HCT116 (cell line): ENCODE measurements at regions not wholly inside any gene's neighbourhood (a gene's known extent, or its start where the extent isn't known, plus 50 kb on each side); places are given as distances from the start of the nearest gene placed in this dataset.

ENCODE experiments used
- ATAC-seq: fragments of 200-7000 bp; cut with Tn5 transposase; 2 replicates; pipeline ENCODE4 v1.9.1; 2020; ENCODE audit warnings: mild to moderate bottlenecking, moderate library complexity
- BruUV-seq: library from RNA; stranded (reverse); fragments of 400-500 nt; replicated peaks from 2 replicates; lab custom pipeline; 2021; lab: Mats Ljungman, UMichigan
- CTCF ChIA-PET: fragments of 300-600 bp; sonication (Branson Sonifier 250); formaldehyde crosslinking; loops from one replicate; lab custom pipeline; 2021; ENCODE audit warnings: antibody characterized with exemption; lab: Charles Lee
- POLR2A ChIA-PET: fragments of 300-600, 350-600 bp; sonication (Branson Sonifier 250); formaldehyde crosslinking; loops from one replicate; lab custom pipeline; 2021; ENCODE audit warnings: antibody characterized with exemption; lab: Charles Lee
- RAD21 ChIA-PET, 2 experiments: fragments of 300-600 bp; sonication (Branson Sonifier 250); formaldehyde crosslinking; loops; one replicate each; lab custom pipeline; 2023; ENCODE audit warnings: low total read pairs in 2 of 2; ENCODE audit not compliant: uncharacterized antibody in 2 of 2, unreplicated experiment in 2 of 2, low non-redundant PET in 1 of 2; lab: Charles Lee
- DNase-seq: peaks from one replicate; pipeline ENCODE4 v3.0.0-alpha.2; 2010; ENCODE audit warnings: low read depth, low spot score
- H2AFZ ChIP-seq: fragments of 200-600 bp; shearing (Covaris generic), sonication (generic); 2 replicates; pipeline ENCODE4 v1.6.1; 2017; ENCODE audit warnings: low read depth, mixed run types, mixed read lengths, antibody characterized with exemption, low read length; ENCODE audit not compliant: poor library complexity, severe bottlenecking
- H3K27ac ChIP-seq: 2 replicates; pipeline ENCODE4 v1.5.1; 2012; ENCODE audit warnings: low read depth, low read length
- H3K27me3 ChIP-seq: fragments of 200-600 bp; sonication (generic); 2 replicates; pipeline ENCODE4 v1.6.1; 2016; ENCODE audit warnings: mixed run types, low read length, mixed read lengths; ENCODE audit not compliant: insufficient read depth
- H3K36me3 ChIP-seq, 2 experiments: fragments of 200-500 bp in 1 of 2; fragments of 200-600 bp in 1 of 2; sonication (Bioruptor generic) in 1 of 2; sonication (generic) in 1 of 2; 2 replicates each; pipeline versions ENCODE4 v1.5.1 to v1.6.1; 2014 to 2016; ENCODE audit warnings: low read length in 2 of 2, inconsistent platforms in 1 of 2, mixed read lengths in 1 of 2, mixed run types in 1 of 2; ENCODE audit not compliant: insufficient read depth in 2 of 2, control insufficient read depth in 1 of 2
- H3K4me1 ChIP-seq, 2 experiments: fragments of 200-600 bp in 1 of 2; sonication (generic) in 1 of 2; 2 replicates each; pipeline versions ENCODE4 v1.5.1 to v1.6.1; 2012 to 2017; ENCODE audit warnings: low read length in 2 of 2, inconsistent platforms in 1 of 2, mild to moderate bottlenecking in 1 of 2, mixed read lengths in 1 of 2, mixed run types in 1 of 2, moderate library complexity in 1 of 2; ENCODE audit not compliant: insufficient read depth in 2 of 2, control insufficient read depth in 1 of 2
- H3K4me2 ChIP-seq: fragments of 200-600 bp; sonication (generic); 2 replicates; pipeline ENCODE4 v1.6.1; 2017; ENCODE audit warnings: mixed run types, low read length, mixed read lengths
- H3K4me3 ChIP-seq, 2 experiments: fragments of 200-600 bp in 1 of 2; sonication (generic) in 1 of 2; replicated peaks in 1 of 2; 2 replicates each; pipeline ENCODE4 v1.5.1; 2011 to 2016; ENCODE audit warnings: low read length in 2 of 2, control low read depth in 1 of 2, low read depth in 1 of 2, mild to moderate bottlenecking in 1 of 2, mixed read lengths in 1 of 2, mixed run types in 1 of 2
- H3K79me2 ChIP-seq: fragments of 200-600 bp; sonication (generic); 2 replicates; pipeline ENCODE4 v1.6.1; 2017; ENCODE audit warnings: mild to moderate bottlenecking, mixed run types, low read length, moderate library complexity, mixed read lengths; ENCODE audit not compliant: insufficient read depth
- H3K9ac ChIP-seq: fragments of 200-600 bp; sonication (generic); 2 replicates; pipeline ENCODE4 v1.6.1; 2016; ENCODE audit warnings: low read length, mixed read lengths
- H3K9me2 ChIP-seq: fragments of 200-600 bp; sonication (generic), shearing (Covaris generic); 2 replicates; pipeline ENCODE4 v1.6.1; 2017; ENCODE audit warnings: mixed run types, mild to moderate bottlenecking, moderate library complexity; ENCODE audit not compliant: insufficient read depth
- H3K9me3 ChIP-seq, 2 experiments: fragments of 200-500 bp in 1 of 2; fragments of 200-600 bp in 1 of 2; sonication (Bioruptor generic) in 1 of 2; sonication (generic) in 1 of 2; 2 replicates each; pipeline ENCODE4 v1.6.1; 2014 to 2017; ENCODE audit warnings: low read length in 2 of 2, mixed read lengths in 2 of 2, inconsistent platforms in 1 of 2, low read depth in 1 of 2, mild to moderate bottlenecking in 1 of 2, mixed run types in 1 of 2, moderate library complexity in 1 of 2; ENCODE audit not compliant: control insufficient read depth in 1 of 2, insufficient read depth in 1 of 2
- H4K20me1 ChIP-seq: fragments of 200-600 bp; sonication (generic), shearing (Covaris generic); 2 replicates; pipeline ENCODE4 v1.6.1; 2017; ENCODE audit warnings: mixed run types, mild to moderate bottlenecking, moderate library complexity; ENCODE audit not compliant: insufficient read depth
- CTCF ChIP-seq, 3 experiments: fragments of 200-600 bp in 1 of 3; sonication (generic) in 1 of 3; IDR thresholded peaks in 2 of 3; conservative IDR thresholded peaks in 1 of 3; 2 replicates each; pipeline ENCODE4 v1.5.1; 2012 to 2017; ENCODE audit warnings: low read depth in 2 of 3, low read length in 2 of 3, antibody characterized with exemption in 1 of 3, borderline replicate concordance in 1 of 3, control low read depth in 1 of 3, mild to moderate bottlenecking in 1 of 3, mixed read lengths in 1 of 3, mixed run types in 1 of 3, moderate library complexity in 1 of 3; ENCODE audit not compliant: insufficient read depth in 1 of 3
- EGR1 ChIP-seq: IDR thresholded peaks from 2 replicates; pipeline ENCODE4 v1.6.1; 2012; ENCODE audit warnings: low read depth
- FOSL1 ChIP-seq: IDR thresholded peaks from 2 replicates; pipeline ENCODE4 v1.6.1; 2012; ENCODE audit warnings: low read depth
- JUND ChIP-seq: IDR thresholded peaks from 2 replicates; pipeline ENCODE4 v1.6.1; 2012
- SIN3A ChIP-seq: IDR thresholded peaks from 2 replicates; pipeline ENCODE4 v1.6.1; 2012; ENCODE audit warnings: low read depth
- YY1 ChIP-seq: IDR thresholded peaks from 2 replicates; pipeline ENCODE4 v1.6.1; 2011; ENCODE audit warnings: low read length, low read depth, moderate library complexity, mild to moderate bottlenecking; ENCODE audit not compliant: insufficient replicate concordance; ENCODE audit errors: extremely low read depth
- ZBTB33 ChIP-seq: IDR thresholded peaks from 2 replicates; pipeline ENCODE4 v1.6.1; 2011; ENCODE audit warnings: mild to moderate bottlenecking, low read length, moderate library complexity; ENCODE audit not compliant: insufficient replicate concordance; ENCODE audit errors: extremely low read depth
- intact Hi-C: fragments of 100-400 bp; cut with micrococcal nuclease; formaldehyde crosslinking; loops from 2 replicates; pipeline ENCODE4 v1.10.0; 2022
- TF ChIP-seq, protein P1 (sequence below): IDR thresholded peaks from 2 replicates; pipeline ENCODE4 v1.6.1; 2012; ENCODE audit warnings: low read depth

GRCh38 chr13:87498681-87499080 is 172.5 kb upstream of the SLITRK5 start:
- Histone ChIP-seq H3K4me2 (no peak overlapping the region), H3K27ac (no peak overlapping the region), H3K9me2 (no peaks in the 10 kb centered on the region), H3K4me1 (no peaks in the 10 kb centered on the region), H2AFZ (no peak overlapping the region), H3K36me3 (no peaks in the 10 kb centered on the region), H4K20me1 (no peaks in the 10 kb centered on the region)
- POLR2A ChIA-PET = no interaction called here
- intact Hi-C loops = no loop called here
- no peak for DNase-seq
- no peak for TF ChIP-seq SIN3A
- no peak for TF ChIP-seq JUND
- TF ChIP-seq ZBTB33 = no peak
- TF ChIP-seq EGR1 = no peak
- no peak for TF ChIP-seq CTCF (IDR thresholded peaks at IDR 0.05 in 2 of 3, conservative IDR thresholded peaks at IDR 0.05 in 1 of 3; ENCODE audit: borderline replicate concordance in 1 of 3, insufficient read depth in 1 of 3, low read depth in 2 of 3, low read length in 2 of 3)
- no peak for TF ChIP-seq YY1
- TF ChIP-seq, protein P1, sequence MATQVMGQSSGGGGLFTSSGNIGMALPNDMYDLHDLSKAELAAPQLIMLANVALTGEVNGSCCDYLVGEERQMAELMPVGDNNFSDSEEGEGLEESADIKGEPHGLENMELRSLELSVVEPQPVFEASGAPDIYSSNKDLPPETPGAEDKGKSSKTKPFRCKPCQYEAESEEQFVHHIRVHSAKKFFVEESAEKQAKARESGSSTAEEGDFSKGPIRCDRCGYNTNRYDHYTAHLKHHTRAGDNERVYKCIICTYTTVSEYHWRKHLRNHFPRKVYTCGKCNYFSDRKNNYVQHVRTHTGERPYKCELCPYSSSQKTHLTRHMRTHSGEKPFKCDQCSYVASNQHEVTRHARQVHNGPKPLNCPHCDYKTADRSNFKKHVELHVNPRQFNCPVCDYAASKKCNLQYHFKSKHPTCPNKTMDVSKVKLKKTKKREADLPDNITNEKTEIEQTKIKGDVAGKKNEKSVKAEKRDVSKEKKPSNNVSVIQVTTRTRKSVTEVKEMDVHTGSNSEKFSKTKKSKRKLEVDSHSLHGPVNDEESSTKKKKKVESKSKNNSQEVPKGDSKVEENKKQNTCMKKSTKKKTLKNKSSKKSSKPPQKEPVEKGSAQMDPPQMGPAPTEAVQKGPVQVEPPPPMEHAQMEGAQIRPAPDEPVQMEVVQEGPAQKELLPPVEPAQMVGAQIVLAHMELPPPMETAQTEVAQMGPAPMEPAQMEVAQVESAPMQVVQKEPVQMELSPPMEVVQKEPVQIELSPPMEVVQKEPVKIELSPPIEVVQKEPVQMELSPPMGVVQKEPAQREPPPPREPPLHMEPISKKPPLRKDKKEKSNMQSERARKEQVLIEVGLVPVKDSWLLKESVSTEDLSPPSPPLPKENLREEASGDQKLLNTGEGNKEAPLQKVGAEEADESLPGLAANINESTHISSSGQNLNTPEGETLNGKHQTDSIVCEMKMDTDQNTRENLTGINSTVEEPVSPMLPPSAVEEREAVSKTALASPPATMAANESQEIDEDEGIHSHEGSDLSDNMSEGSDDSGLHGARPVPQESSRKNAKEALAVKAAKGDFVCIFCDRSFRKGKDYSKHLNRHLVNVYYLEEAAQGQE = peak; percentile 70
- TF ChIP-seq FOSL1 = no peak
- TF ChIP-seq, all 23 proteins: peak for 1
- H3K4me3 ChIP-seq = no peak overlapping the region
- BruUV-seq = no TSS peak
- ChIA-PET CTCF (no interaction called here), RAD21 (no interaction called here)
- H3K9ac ChIP-seq = no peak overlapping the region
- H3K27me3 ChIP-seq = no peaks in the 10 kb centered on the region
- H3K79me2 ChIP-seq = no peaks in the 10 kb centered on the region
- ATAC-seq = no peak
- H3K9me3 ChIP-seq = no peaks in the 10 kb centered on the region
